ENCODE measurements at regions not wholly inside any gene's neighbourhood (a gene's known extent, or its start where the extent isn't known, plus 50 kb on each side); places are given as distances from the start of the nearest gene placed in this dataset.

DNA sequence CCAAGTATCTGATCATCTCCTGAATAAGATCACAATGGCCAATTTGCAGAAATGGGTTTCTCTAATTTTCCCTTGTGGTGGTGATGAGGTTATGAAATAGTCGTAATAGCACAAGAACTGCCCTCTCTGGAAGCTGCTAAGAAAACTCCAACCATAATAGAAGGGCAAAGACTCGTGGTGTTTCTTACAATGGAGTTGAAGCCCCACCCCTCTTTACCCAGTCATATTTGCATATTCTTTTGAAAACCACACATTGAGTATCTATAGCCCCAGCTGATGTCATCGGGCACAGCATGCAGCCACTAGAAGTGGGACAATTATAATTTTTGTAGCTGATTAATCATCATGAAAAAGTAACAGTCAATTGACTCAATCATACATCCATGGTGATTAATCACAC is 452.1 kb upstream of the POU3F2 start (continued):
- TF ChIP-seq, protein P1, sequence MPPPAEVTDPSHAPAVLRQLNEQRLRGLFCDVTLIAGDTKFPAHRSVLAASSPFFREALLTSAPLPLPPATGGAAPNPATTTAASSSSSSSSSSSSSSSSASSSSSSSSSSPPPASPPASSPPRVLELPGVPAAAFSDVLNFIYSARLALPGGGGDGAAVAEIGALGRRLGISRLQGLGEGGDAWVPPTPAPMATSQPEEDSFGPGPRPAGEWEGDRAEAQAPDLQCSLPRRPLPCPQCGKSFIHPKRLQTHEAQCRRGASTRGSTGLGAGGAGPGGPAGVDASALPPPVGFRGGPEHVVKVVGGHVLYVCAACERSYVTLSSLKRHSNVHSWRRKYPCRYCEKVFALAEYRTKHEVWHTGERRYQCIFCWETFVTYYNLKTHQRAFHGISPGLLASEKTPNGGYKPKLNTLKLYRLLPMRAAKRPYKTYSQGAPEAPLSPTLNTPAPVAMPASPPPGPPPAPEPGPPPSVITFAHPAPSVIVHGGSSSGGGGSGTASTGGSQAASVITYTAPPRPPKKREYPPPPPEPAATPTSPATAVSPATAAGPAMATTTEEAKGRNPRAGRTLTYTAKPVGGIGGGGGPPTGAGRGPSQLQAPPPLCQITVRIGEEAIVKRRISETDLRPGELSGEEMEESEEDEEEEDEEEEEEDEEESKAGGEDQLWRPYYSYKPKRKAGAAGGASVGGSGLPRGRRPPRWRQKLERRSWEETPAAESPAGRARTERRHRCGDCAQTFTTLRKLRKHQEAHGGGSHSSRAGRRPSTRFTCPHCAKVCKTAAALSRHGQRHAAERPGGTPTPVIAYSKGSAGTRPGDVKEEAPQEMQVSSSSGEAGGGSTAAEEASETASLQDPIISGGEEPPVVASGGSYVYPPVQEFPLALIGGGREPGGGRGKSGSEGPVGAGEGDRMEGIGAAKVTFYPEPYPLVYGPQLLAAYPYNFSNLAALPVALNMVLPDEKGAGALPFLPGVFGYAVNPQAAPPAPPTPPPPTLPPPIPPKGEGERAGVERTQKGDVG (CRISPR knock-in tag; IDR thresholded peaks at IDR 0.05) = no peak
- no peak for TF ChIP-seq STAT3 (IDR thresholded peaks at IDR 0.05; ENCODE audit: low read depth, low read length)
- no peak for TF ChIP-seq TBL1XR1 (IDR thresholded peaks at IDR 0.05; ENCODE audit: low read depth, low read length)
- no peak for TF ChIP-seq HDGF (IDR thresholded peaks at IDR 0.05)
- no peak for TF ChIP-seq STAT1 (conservative IDR thresholded peaks at IDR 0.05)
- no peak for TF ChIP-seq WRNIP1 (IDR thresholded peaks at IDR 0.05; ENCODE audit: borderline replicate concordance, low read depth, low read length)
- TF ChIP-seq, protein P2, sequence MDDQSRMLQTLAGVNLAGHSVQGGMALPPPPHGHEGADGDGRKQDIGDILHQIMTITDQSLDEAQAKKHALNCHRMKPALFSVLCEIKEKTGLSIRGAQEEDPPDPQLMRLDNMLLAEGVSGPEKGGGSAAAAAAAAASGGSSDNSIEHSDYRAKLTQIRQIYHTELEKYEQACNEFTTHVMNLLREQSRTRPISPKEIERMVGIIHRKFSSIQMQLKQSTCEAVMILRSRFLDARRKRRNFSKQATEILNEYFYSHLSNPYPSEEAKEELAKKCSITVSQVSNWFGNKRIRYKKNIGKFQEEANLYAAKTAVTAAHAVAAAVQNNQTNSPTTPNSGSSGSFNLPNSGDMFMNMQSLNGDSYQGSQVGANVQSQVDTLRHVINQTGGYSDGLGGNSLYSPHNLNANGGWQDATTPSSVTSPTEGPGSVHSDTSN (IDR thresholded peaks at IDR 0.05; ENCODE audit: insufficient replicate concordance, low read depth, low read length) = no peak
- TF ChIP-seq, protein P3, sequence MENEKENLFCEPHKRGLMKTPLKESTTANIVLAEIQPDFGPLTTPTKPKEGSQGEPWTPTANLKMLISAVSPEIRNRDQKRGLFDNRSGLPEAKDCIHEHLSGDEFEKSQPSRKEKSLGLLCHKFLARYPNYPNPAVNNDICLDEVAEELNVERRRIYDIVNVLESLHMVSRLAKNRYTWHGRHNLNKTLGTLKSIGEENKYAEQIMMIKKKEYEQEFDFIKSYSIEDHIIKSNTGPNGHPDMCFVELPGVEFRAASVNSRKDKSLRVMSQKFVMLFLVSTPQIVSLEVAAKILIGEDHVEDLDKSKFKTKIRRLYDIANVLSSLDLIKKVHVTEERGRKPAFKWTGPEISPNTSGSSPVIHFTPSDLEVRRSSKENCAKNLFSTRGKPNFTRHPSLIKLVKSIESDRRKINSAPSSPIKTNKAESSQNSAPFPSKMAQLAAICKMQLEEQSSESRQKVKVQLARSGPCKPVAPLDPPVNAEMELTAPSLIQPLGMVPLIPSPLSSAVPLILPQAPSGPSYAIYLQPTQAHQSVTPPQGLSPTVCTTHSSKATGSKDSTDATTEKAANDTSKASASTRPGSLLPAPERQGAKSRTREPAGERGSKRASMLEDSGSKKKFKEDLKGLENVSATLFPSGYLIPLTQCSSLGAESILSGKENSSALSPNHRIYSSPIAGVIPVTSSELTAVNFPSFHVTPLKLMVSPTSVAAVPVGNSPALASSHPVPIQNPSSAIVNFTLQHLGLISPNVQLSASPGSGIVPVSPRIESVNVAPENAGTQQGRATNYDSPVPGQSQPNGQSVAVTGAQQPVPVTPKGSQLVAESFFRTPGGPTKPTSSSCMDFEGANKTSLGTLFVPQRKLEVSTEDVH (IDR thresholded peaks at IDR 0.05; ENCODE audit: low read depth, partially characterized antibody) = no peak
- TF ChIP-seq ZNF217 (IDR thresholded peaks at IDR 0.05) = no peak

Data from GM12878 (cell line).